DOHH2 (cell line): ENCODE measurements at regions not wholly inside any gene's neighbourhood (a gene's known extent, or its start where the extent isn't known, plus 50 kb on each side); places are given as distances from the start of the nearest gene placed in this dataset.

Source experiments
- CTCF ChIP-seq: fragments of 200-600 bp; sonication (generic); IDR thresholded peaks from one replicate; pipeline ENCODE4 v1.5.1; 2014; ENCODE audit warnings: antibody characterized with exemption, mild to moderate bottlenecking, low read depth, low read length; ENCODE audit not compliant: poor library complexity, severe bottlenecking
- EZH2phosphoT487 ChIP-seq: fragments of 200-600 bp; sonication (generic); IDR thresholded peaks from 2 replicates; pipeline ENCODE4 v1.6.1; 2017; ENCODE audit warnings: borderline replicate concordance, mild to moderate bottlenecking, antibody characterized with exemption, low read length, moderate library complexity, mixed read lengths

DNA sequence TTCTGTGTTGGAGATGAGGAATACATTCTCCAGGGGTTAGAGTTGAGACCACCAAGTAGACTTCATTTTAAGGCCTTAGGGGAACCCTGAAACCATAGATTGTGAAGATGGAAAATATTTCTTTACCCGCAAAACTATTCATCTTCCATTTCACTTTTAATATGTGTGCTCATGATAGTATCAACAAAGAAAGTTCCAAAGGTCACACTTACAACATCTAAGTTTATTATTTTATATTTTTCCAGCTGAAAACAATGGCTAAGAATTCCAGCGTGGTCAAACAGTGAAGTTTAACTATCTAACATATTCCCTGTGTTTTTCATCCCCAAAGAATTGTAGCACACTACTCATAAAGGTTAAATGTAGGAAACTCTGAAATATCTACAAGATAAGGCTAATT lies 214.5 kb upstream of the GIMD1 start:
- no peak for TF ChIP-seq CTCF
- no peak for TF ChIP-seq EZH2phosphoT487
